HG03025 (cell line): ENCODE measurements at regions not wholly inside any gene's neighbourhood (a gene's known extent, or its start where the extent isn't known, plus 50 kb on each side); places are given as distances from the start of the nearest gene placed in this dataset.
"Not testable (repeated sequence)": the region's sequence is repeated elsewhere in the genome, so short reads cannot be mapped to it uniquely, and the experiment has no call there.

Source experiments
- ATAC-seq: cut with Tn5 transposase; IDR thresholded peaks from one replicate; pipeline ENCODE4 v1.9.1; 2021; ENCODE audit warnings: mild to moderate bottlenecking, moderate library complexity; ENCODE audit not compliant: unreplicated experiment, low FRiP score

DNA sequence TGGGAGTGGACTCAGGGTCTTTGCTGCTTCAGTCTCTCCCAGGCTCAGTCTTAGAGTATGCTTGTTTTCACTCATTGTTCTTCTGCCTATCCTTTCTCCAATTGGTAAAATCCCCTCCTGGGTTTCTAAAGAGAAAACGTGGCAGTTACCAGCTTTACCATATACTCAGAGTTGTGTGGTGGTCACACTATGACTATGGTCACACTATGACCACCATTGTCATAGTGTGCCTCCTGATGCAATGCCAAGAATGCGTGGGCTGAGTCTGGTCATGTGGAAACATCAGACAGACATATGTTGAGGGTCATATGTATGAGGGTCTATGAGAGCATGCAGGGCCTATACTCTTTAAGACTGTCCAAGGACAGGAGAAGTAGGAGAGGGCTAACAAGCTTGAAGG, 326.5 kb upstream of the PRR16 start:
- no peak for ATAC-seq

DNA sequence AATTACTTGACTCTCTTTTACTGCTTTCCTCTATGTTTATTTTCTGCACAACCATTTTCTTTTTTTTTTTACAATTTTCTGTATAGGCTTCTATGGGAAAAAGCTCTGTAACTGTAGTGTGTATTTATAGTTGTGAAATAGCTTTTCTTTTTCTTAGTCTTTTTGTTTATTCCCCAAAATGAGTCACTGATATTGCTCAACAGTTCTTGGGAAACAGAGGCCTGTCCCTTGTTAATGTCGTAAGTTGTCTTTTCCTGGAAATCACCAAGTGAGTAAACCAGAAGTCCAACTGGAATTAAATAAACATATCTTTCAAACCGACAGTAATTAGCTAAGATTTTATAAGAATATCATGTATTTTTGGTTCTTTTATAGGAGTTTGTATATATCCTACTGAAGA, 325.1 kb upstream of the PRR16 start:
- no peak for ATAC-seq

DNA sequence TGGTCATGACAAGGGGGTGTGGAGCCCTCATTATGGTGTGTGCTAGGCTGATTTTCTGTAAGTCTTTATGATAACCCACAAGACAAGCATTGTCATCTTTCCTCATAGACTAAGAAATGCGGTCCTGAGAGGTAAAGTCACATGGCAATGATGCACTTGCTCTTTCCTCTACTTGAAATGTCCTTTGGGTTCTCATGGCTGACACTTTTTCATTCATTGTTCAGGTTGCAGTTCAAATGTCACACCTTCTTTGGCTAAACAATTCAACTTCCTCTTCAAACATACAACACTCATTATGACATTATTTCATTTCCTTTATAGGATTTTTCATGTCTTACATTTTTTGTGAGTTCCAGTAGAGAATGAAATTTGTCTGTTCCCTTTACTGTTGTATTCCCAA, 323.6 kb upstream of the PRR16 start:
- no peak for ATAC-seq

- ATAC-seq = no peak
Observed at GRCh38 chr5:120141076-120141475, 323.0 kb upstream of the PRR16 start.

DNA sequence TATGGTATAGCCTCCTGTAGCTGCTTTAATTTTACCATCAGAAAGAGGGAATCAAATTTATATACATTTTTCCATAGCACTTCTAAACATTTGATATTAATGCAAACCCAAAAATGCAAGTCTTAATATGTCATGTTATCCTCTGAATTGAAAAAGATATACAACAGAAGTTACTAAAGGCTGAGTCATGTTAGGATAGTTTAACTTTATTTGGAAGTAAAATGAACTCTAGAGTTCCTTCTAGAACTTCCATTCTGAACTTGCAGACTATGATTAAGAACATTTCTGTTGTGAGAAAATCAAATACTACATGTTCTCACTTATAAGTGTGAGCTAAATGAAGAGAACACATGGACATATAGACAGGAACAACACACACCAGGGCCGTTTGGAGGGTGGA, 317.3 kb upstream of the PRR16 start:
- no peak for ATAC-seq

GRCh38 chr5:120147911-120148310, 316.2 kb upstream of the PRR16 start:
- not testable (repeated sequence) for ATAC-seq

GRCh38 chr5:120150770-120151169, 313.3 kb upstream of the PRR16 start:
- ATAC-seq = no peak

DNA sequence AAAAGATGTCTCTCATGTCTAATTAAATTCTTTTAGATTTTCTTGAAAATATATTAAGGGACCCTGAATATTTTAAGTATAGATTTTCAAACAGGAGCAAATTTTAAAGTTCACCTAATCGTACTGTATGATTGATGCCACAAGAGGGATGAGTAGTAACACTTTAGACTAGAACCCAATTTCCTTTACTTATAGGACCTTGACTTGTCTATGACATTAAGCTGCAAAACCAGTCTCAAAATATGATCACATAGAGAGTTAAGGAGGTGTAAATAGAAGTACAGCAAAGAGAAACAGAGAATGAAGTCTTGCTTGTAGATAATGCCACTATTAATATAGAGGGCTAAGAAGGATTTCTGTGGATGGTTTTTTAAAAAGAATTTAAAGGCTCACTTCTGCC, 312.9 kb upstream of the PRR16 start:
- ATAC-seq = no peak

- no peak for ATAC-seq
Observed at GRCh38 chr5:120151825-120152224, 312.3 kb upstream of the PRR16 start.

- no peak for ATAC-seq
Observed at GRCh38 chr5:120152472-120152871, 311.6 kb upstream of the PRR16 start.

- ATAC-seq = no peak
Observed at GRCh38 chr5:120152931-120153330, 311.2 kb upstream of the PRR16 start.

DNA sequence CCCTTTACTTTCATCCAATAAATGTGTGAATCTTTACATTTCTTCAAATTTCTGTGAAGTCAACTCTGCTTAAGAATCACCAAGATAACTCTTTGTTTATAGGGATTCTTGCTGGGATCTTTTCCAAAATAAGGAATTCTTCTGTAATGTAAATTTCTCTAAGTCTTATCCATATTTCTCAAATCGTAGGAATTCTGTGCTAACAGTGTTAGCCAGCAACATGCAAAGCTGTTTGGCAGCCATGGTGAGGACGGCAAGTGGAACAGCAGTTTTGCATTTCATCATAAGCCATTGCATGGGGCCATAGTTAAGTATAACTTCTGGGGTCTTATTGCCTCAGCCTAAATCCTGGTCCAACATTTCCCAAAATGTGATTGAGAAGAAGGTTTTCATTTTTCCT, 310.5 kb upstream of the PRR16 start:
- ATAC-seq = no peak

GRCh38 chr5:120155873-120156272, 308.2 kb upstream of the PRR16 start:
- ATAC-seq = no peak

DNA sequence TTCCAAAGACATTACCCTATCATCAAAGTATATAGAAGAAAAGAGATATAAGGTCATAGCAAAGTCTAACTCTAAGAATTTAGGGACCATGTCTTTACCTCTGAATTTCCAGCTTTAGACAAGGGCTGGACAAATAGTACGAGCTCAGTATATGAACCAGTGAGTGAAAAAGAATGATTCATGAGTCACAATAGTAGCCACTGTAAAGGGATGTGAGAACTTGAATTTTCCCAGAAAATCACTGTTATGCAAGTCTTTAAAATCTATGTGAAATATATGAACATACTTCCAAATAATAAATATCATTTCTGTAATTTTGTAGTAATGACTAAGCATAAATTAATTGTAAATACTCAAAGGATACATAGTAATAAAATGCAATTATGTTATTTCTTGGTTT, 305.9 kb upstream of the PRR16 start:
- no peak for ATAC-seq

GRCh38 chr5:120159155-120159554, 304.9 kb upstream of the PRR16 start:
- ATAC-seq = no peak

DNA sequence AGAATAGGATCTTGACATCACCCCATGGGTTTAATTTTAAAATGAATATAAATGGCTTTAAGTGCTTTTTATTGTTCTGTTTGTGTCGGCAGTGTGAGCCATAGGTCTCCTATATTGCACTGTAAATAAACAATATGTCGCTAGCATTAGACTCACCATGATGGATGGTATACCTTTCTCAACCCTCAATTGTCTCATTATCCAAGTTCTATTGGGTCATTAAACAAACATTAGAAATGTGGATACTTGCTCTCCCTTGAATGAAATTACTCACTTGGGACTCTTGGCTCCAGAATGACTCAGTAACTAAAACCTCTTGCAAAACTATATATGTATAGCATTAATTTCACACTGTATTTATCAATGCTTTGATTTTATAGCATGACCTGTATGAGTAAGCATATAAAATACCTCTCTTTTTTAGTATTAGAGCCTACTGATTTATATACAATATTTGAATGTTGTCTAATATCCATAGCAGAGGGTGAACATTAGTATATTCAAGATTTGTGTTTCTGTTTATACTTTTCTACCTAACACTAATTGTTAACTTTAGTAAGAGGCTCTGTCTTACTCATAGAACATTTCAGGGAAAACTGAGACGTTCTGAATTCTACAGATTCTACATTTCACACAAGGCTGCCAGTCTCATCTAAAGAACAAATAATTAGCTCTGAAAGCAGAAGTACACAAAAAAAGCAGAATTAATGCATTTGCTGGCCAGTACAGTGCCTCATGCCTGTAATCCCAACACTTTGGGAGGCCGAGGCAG, 303.8 kb upstream of the PRR16 start:
- ATAC-seq = no peak

DNA sequence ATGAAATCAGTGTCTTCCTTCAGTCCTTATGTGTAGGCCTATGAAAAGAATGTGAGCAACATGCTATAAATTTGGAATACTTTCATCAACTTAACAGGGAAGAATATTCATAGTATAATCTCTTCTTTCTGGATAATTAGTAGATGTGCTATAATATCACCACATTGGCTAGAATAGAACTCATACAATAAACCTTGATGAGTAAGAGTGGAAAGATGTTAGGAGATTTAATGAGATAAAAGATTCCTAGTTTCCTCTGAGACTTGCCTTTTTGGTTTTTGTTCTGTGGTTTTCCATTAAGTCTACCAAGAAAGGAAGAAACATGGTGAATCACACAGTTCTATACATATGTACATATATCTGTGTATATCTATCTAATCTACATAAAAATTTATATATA, 301.8 kb upstream of the PRR16 start:
- no peak for ATAC-seq

DNA sequence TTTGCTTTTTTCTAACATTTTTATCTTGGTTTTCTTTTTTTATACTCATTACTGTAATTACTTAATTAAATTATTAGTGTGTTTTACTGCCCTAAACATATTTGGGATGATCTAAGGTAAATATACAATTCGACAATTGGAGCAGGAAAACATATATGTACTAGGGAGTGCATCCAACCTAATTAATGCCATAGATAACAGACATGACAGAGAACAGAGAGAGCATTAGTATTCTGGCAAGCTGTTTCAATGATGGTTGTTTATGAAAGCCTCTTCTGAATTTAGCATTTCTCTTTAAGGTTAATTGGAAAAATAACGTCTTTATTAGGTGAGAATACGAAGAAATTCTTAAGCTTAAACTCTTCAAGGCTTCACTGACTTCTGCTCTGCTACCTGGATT, 300.1 kb upstream of the PRR16 start:
- no peak for ATAC-seq

DNA sequence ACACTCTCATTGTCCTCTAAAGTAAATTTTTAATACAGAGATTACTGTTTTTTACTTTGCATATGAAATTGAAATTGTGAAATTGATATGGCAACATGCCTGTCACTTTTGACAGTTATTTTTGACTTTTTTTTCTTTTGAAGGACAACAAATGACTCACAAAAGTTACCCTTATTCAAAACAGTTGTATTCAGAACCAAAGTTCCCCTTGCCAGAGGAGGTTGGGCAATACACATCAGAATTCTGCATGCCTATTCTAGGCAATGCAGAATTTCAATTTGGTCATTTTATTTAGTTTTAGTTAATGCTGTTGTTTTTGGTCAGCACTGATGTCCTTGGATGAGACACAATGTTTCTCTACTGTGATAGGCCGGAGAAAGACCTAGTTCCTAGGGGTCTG, 299.1 kb upstream of the PRR16 start:
- no peak for ATAC-seq

GRCh38 chr5:120173125-120173524, 291.0 kb upstream of the PRR16 start:
- ATAC-seq = no peak

GRCh38 chr5:120174089-120174488, 290.0 kb upstream of the PRR16 start:
- ATAC-seq = no peak

- ATAC-seq = not testable (repeated sequence)
Observed at GRCh38 chr5:120181238-120181637, 282.9 kb upstream of the PRR16 start.

DNA sequence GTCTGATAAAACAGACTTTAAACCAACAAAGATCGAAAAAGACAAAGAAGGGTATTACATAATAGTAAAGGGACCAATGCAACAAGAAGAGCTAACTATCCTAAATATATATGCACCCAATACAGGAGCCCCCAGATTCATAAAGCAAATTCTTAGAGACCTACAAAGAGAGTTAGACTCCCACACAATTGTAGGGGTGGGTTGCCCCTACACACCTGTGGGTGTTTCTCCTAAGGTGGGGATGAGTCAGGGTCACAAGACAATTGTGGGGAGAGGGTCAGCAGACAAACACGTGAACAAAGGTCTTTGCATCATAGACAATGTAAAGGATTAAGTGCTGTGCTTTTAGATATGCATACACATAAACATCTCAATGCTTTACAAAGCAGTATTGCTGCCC, 269.4 kb upstream of the PRR16 start:
- ATAC-seq = not testable (repeated sequence)
